ENCODE measurements at regions not wholly inside any gene's neighbourhood (a gene's known extent, or its start where the extent isn't known, plus 50 kb on each side); places are given as distances from the start of the nearest gene placed in this dataset.
"Not testable (repeated sequence)": the region's sequence is repeated elsewhere in the genome, so short reads cannot be mapped to it uniquely, and the experiment has no call there.

DNA sequence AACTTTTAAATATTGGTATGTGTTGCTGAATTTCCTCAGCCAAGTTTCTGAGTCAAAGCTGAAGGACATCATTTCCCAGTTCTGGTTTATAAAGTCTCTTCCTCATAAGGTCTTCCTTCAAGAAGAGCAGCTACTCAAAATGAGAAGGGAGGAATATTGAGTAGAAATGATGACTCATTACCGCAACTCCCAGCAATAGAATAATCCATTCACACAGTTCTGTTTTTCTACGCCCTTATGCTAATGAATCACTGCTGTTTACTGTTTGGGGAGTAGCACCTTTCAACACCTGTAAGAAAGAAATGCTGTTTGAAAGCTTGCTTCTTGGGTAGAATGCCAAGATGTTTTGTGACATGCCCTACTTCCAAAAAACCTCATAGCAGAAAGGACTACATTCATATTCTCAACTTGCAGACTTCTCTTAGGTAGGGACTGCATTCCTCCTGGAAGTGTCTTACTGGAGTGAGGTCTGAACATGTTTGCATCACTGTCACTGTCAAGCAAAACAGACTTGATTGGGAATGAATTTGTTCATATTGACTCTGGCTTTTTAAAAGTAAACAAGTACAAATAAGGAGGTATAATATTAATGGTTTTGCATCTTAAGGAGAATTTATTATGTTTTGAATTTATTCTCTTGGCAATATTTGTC, 147.2 kb upstream of the BANK1 start:
- H3K9ac ChIP-seq (ENCODE audit: insufficient read depth in 1 of 2, low read length in 2 of 2) = no peak overlapping the region
- H3K4me3 ChIP-seq = no peak overlapping the region
- no peak overlapping the region for H3K27ac ChIP-seq (ENCODE audit: low read depth in 1 of 2, low read length in 1 of 2)
- TF ChIP-seq, protein P1, sequence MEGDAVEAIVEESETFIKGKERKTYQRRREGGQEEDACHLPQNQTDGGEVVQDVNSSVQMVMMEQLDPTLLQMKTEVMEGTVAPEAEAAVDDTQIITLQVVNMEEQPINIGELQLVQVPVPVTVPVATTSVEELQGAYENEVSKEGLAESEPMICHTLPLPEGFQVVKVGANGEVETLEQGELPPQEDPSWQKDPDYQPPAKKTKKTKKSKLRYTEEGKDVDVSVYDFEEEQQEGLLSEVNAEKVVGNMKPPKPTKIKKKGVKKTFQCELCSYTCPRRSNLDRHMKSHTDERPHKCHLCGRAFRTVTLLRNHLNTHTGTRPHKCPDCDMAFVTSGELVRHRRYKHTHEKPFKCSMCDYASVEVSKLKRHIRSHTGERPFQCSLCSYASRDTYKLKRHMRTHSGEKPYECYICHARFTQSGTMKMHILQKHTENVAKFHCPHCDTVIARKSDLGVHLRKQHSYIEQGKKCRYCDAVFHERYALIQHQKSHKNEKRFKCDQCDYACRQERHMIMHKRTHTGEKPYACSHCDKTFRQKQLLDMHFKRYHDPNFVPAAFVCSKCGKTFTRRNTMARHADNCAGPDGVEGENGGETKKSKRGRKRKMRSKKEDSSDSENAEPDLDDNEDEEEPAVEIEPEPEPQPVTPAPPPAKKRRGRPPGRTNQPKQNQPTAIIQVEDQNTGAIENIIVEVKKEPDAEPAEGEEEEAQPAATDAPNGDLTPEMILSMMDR (IDR thresholded peaks at IDR 0.05; ENCODE audit: control extremely low read depth, extremely low read depth) = no peak
- WGBS, 2 donors = 73 to 83% methylated on average over 2 of the region's 2 CpGs
- H3K4me1 ChIP-seq (ENCODE audit: control insufficient read depth in 5 of 5, insufficient read depth in 5 of 5, low read length in 5 of 5) = no peaks in the 10 kb centered on the region
- peaks cover 0 to 2% (median 0%) of the 10 kb centered on the region in 4 donors for H3K9me3 ChIP-seq (ENCODE audit: control insufficient read depth in 4 of 4, insufficient read depth in 3 of 4, low read length in 3 of 4)
- DNase-seq (no peak), ATAC-seq (ENCODE audit: insufficient read depth, low FRiP score) (no peak)
- H3K36me3 ChIP-seq (ENCODE audit: control insufficient read depth in 4 of 4, insufficient read depth in 4 of 4, low read length in 4 of 4) = no peaks in the 10 kb centered on the region
- H3K27me3 ChIP-seq (ENCODE audit: control insufficient read depth in 3 of 3, insufficient read depth in 3 of 3, low read length in 2 of 3) = no peaks in the 10 kb centered on the region

DNA sequence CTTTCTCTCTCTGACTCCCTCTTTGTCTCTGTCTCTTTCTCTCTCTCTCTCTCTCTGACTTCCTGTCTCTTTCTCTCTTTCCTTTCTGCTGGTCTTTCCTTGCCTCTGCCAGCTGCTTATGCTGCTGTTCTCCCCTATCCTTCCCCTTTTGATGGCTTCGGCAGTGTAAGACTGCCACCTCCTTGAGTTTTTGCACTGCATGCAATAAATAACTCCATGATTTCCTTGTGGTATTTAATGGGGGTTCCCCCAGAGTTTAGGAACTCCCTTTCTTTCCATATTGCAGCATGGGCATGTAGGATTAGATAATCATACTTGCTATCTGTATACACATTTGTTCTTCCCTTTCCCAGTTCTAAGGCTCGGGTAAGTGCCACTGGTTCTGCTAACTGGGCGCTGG, 157.8 kb upstream of the BANK1 start:
- not testable (repeated sequence) for H3K4me3 ChIP-seq; H3K36me3 ChIP-seq (ENCODE audit: control insufficient read depth in 4 of 4, insufficient read depth in 4 of 4, low read length in 4 of 4); H3K27ac ChIP-seq (ENCODE audit: low read depth in 1 of 2, low read length in 1 of 2); H3K27me3 ChIP-seq (ENCODE audit: control insufficient read depth in 3 of 3, insufficient read depth in 3 of 3, low read length in 2 of 3); ATAC-seq (ENCODE audit: insufficient read depth, low FRiP score); H3K9me3 ChIP-seq (ENCODE audit: control insufficient read depth in 4 of 4, insufficient read depth in 3 of 4, low read length in 3 of 4); H3K9ac ChIP-seq (ENCODE audit: insufficient read depth in 1 of 2, low read length in 2 of 2); DNase-seq; H3K4me1 ChIP-seq (ENCODE audit: control insufficient read depth in 5 of 5, insufficient read depth in 5 of 5, low read length in 5 of 5)
- 73 to 75% methylated on average over 3 of the region's 3 CpGs for WGBS, 2 donors

DNA sequence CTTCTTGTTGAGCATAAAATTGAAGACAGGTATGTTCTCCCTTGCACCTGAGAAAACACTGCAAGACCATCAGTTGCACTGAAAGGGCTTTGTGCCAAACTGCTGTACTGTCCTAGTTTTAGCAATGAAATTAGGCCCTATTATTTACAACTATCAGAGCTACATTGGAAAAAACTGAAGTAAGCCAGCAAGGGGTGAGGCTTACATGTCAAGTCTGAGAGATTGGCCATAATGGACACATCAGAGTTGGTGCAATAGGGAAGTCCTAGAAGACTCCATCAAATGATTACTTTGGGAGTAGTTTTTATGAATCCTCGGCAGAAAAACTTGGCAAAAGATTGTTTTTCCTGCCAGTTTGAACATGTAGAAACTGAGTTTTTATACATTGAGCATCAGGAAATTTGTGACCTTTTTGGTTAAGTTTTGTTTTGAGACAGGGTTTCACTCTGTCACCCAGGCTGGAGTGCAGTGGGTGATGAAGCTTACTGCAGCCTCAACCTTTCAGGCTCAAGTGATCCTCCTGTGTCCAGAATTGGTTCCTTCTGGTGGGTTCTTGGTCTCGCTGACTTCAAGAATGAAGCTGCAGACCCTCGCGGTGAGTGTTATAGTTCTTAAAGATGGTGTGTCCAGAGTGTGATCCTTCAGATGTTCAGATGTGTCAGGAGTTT, 160.1 kb upstream of the BANK1 start:
- H3K27me3 ChIP-seq (ENCODE audit: control insufficient read depth in 3 of 3, insufficient read depth in 3 of 3, low read length in 2 of 3) = no peaks in the 10 kb centered on the region
- 92 to 100% methylated on average over 4 of the region's 4 CpGs for WGBS, 2 donors
- no peaks in the 10 kb centered on the region for H3K9me3 ChIP-seq (ENCODE audit: control insufficient read depth in 4 of 4, insufficient read depth in 3 of 4, low read length in 3 of 4)
- no peak overlapping the region for H3K27ac ChIP-seq (ENCODE audit: low read depth in 1 of 2, low read length in 1 of 2)
- no peak overlapping the region for H3K9ac ChIP-seq (ENCODE audit: insufficient read depth in 1 of 2, low read length in 2 of 2)
- no peak for ATAC-seq (ENCODE audit: insufficient read depth, low FRiP score)
- H3K4me1 ChIP-seq (ENCODE audit: control insufficient read depth in 5 of 5, insufficient read depth in 5 of 5, low read length in 5 of 5) = no peaks in the 10 kb centered on the region
- H3K36me3 ChIP-seq (ENCODE audit: control insufficient read depth in 4 of 4, insufficient read depth in 4 of 4, low read length in 4 of 4) = no peaks in the 10 kb centered on the region
- H3K4me3 ChIP-seq = no peak overlapping the region
- no peak for DNase-seq
- TF ChIP-seq, protein P1 (IDR thresholded peaks at IDR 0.05; ENCODE audit: control extremely low read depth, extremely low read depth) = no peak

DNA sequence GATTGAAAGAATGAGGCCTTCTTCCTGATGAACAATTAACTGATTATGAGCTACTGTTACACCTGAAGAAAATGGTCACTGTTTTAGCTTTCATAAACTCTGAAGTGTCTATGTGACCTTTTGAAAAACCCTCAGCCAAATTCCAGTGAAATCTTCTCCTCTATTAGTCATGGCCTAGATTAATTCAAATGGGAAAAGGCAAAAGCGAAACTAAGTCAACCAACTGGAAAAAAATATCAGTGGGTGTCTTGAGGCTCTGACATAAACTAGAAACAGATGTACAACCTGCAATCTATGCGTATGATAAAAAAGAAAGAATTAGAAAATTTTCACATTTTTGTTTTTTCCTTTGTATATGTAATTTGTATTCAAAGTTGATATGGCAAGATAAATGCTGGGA, 169.4 kb upstream of the BANK1 start:
- no peak for DNase-seq
- Histone ChIP-seq H3K4me3 (no peak overlapping the region), H3K27me3 (ENCODE audit: control insufficient read depth in 3 of 3, insufficient read depth in 3 of 3, low read length in 2 of 3) (no peaks in the 10 kb centered on the region), H3K9me3 (ENCODE audit: control insufficient read depth in 4 of 4, insufficient read depth in 3 of 4, low read length in 3 of 4) (peaks cover 0 to 2% (median 0%) of the 10 kb centered on the region in 4 donors), H3K36me3 (ENCODE audit: control insufficient read depth in 4 of 4, insufficient read depth in 4 of 4, low read length in 4 of 4) (no peaks in the 10 kb centered on the region), H3K9ac (ENCODE audit: insufficient read depth in 1 of 2, low read length in 2 of 2) (no peak overlapping the region), H3K27ac (ENCODE audit: low read depth in 1 of 2, low read length in 1 of 2) (no peak overlapping the region), H3K4me1 (ENCODE audit: control insufficient read depth in 5 of 5, insufficient read depth in 5 of 5, low read length in 5 of 5) (no peaks in the 10 kb centered on the region)
- no peak for ATAC-seq (ENCODE audit: insufficient read depth, low FRiP score)
- WGBS, 2 donors = 94 to 96% methylated on average over 2 of the region's 2 CpGs
- TF ChIP-seq, protein P1 (IDR thresholded peaks at IDR 0.05; ENCODE audit: control extremely low read depth, extremely low read depth) = no peak

Measured in lung (tissue), 11 donors.